BLaER1 (cell line): ENCODE measurements at regions not wholly inside any gene's neighbourhood (a gene's known extent, or its start where the extent isn't known, plus 50 kb on each side); places are given as distances from the start of the nearest gene placed in this dataset.
"Not testable (repeated sequence)": the region's sequence is repeated elsewhere in the genome, so short reads cannot be mapped to it uniquely, and the experiment has no call there.

Experiments
- H3K27ac ChIP-seq: shearing (Covaris generic); formaldehyde crosslinking; 2 replicates; pipeline ENCODE4 v1.8.1; 2022
- H3K27me3 ChIP-seq: shearing (Covaris generic); formaldehyde crosslinking; 2 replicates; pipeline ENCODE4 v1.8.1; 2022
- H3K36me3 ChIP-seq: shearing (Covaris generic); formaldehyde crosslinking; 2 replicates; pipeline ENCODE4 v1.8.1; 2022
- H3K4me1 ChIP-seq: shearing (Covaris generic); formaldehyde crosslinking; 2 replicates; pipeline ENCODE4 v1.8.1; 2022
- H3K4me2 ChIP-seq: shearing (Covaris generic); formaldehyde crosslinking; 2 replicates; pipeline ENCODE4 v1.8.1; 2022
- H3K4me3 ChIP-seq: shearing (Covaris generic); formaldehyde crosslinking; 2 replicates; pipeline ENCODE4 v1.8.1; 2022
- H3K9ac ChIP-seq: shearing (Covaris generic); formaldehyde crosslinking; 2 replicates; pipeline ENCODE4 v1.8.1; 2022
- H3K9me3 ChIP-seq: shearing (Covaris generic); formaldehyde crosslinking; 2 replicates; pipeline ENCODE4 v1.8.1; 2022
- H4K20me1 ChIP-seq: shearing (Covaris generic); formaldehyde crosslinking; 2 replicates; pipeline ENCODE4 v1.8.1; 2022
- Cebpa-rat ChIP-seq: shearing (Covaris generic); IDR thresholded peaks from 2 replicates; pipeline ENCODE4 v1.8.1; 2022

GRCh38 chr4:66182636-66183035 is 512.3 kb upstream of the EPHA5 start:
- Histone ChIP-seq H3K27me3 (no peaks in the 10 kb centered on the region), H3K9ac (no peak overlapping the region), H3K4me3 (no peak overlapping the region), H4K20me1 (no peaks in the 10 kb centered on the region), H3K36me3 (no peaks in the 10 kb centered on the region), H3K4me1 (no peaks in the 10 kb centered on the region), H3K27ac (no peak overlapping the region), H3K4me2 (no peak overlapping the region), H3K9me3 (no peaks in the 10 kb centered on the region)
- TF ChIP-seq Cebpa-rat = no peak

- Histone ChIP-seq H3K27me3 (no peaks in the 10 kb centered on the region), H3K36me3 (no peaks in the 10 kb centered on the region), H3K9me3 (no peaks in the 10 kb centered on the region), H3K9ac (no peak overlapping the region), H4K20me1 (no peaks in the 10 kb centered on the region), H3K4me1 (no peaks in the 10 kb centered on the region), H3K4me3 (no peak overlapping the region), H3K4me2 (no peak overlapping the region), H3K27ac (no peak overlapping the region)
- TF ChIP-seq Cebpa-rat = no peak
These were observed 508.6 kb upstream of the EPHA5 start for GRCh38 chr4:66178906-66179305.

GRCh38 chr4:66169341-66169740 is 499.1 kb upstream of the EPHA5 start:
- Histone ChIP-seq H3K9ac (no peak overlapping the region), H3K4me1 (no peaks in the 10 kb centered on the region), H3K36me3 (no peaks in the 10 kb centered on the region), H3K4me2 (no peak overlapping the region), H3K4me3 (no peak overlapping the region), H3K27ac (no peak overlapping the region), H4K20me1 (no peaks in the 10 kb centered on the region), H3K27me3 (no peaks in the 10 kb centered on the region), H3K9me3 (peaks cover 9% of the 10 kb centered on the region)
- no peak for TF ChIP-seq Cebpa-rat

- H4K20me1 ChIP-seq = no peaks in the 10 kb centered on the region
- no peaks in the 10 kb centered on the region for H3K36me3 ChIP-seq
- TF ChIP-seq Cebpa-rat = no peak
- peaks cover 9% of the 10 kb centered on the region for H3K9me3 ChIP-seq
- H3K27me3 ChIP-seq = no peaks in the 10 kb centered on the region
- H3K4me2 ChIP-seq = no peak overlapping the region
- H3K4me3 ChIP-seq = no peak overlapping the region
- H3K27ac ChIP-seq = no peak overlapping the region
- H3K9ac ChIP-seq = no peak overlapping the region
- no peaks in the 10 kb centered on the region for H3K4me1 ChIP-seq
These were observed 494.6 kb upstream of the EPHA5 start for GRCh38 chr4:66164869-66165268.

- H3K4me3 ChIP-seq = no peak overlapping the region
- no peaks in the 10 kb centered on the region for H4K20me1 ChIP-seq
- H3K27me3 ChIP-seq = no peaks in the 10 kb centered on the region
- no peaks in the 10 kb centered on the region for H3K4me1 ChIP-seq
- peaks cover 9% of the 10 kb centered on the region for H3K9me3 ChIP-seq
- H3K9ac ChIP-seq = no peak overlapping the region
- H3K36me3 ChIP-seq = no peaks in the 10 kb centered on the region
- H3K27ac ChIP-seq = no peak overlapping the region
- H3K4me2 ChIP-seq = no peak overlapping the region
- no peak for TF ChIP-seq Cebpa-rat
These were observed 490.3 kb upstream of the EPHA5 start for GRCh38 chr4:66160606-66161005.

GRCh38 chr4:66157594-66157993 is 487.3 kb upstream of the EPHA5 start:
- Histone ChIP-seq H4K20me1 (no peaks in the 10 kb centered on the region), H3K27ac (no peak overlapping the region), H3K4me1 (no peaks in the 10 kb centered on the region), H3K9ac (no peak overlapping the region), H3K4me2 (no peak overlapping the region), H3K27me3 (no peaks in the 10 kb centered on the region), H3K4me3 (no peak overlapping the region), H3K36me3 (no peaks in the 10 kb centered on the region), H3K9me3 (no peaks in the 10 kb centered on the region; the same call in 1 of the 2 replicates)
- no peak for TF ChIP-seq Cebpa-rat

- H3K4me3 ChIP-seq = no peak overlapping the region
- no peaks in the 10 kb centered on the region for H3K27me3 ChIP-seq
- no peak for TF ChIP-seq Cebpa-rat
- no peaks in the 10 kb centered on the region for H3K36me3 ChIP-seq
- H3K4me1 ChIP-seq = no peaks in the 10 kb centered on the region
- H3K27ac ChIP-seq = no peak overlapping the region
- no peak overlapping the region for H3K4me2 ChIP-seq
- no peaks in the 10 kb centered on the region for H3K9me3 ChIP-seq
- no peaks in the 10 kb centered on the region for H4K20me1 ChIP-seq
- no peak overlapping the region for H3K9ac ChIP-seq
These were observed 459.8 kb upstream of the EPHA5 start for GRCh38 chr4:66130042-66130441.

GRCh38 chr4:66123831-66124413 is 453.6 kb upstream of the EPHA5 start:
- H3K27ac ChIP-seq = no peak overlapping the region

GRCh38 chr4:66123190-66123589 is 452.9 kb upstream of the EPHA5 start:
- TF ChIP-seq Cebpa-rat = no peak

More at GRCh38 chr4:66123831-66124413, 453.6 kb upstream of the EPHA5 start:
- no peak overlapping the region for H3K4me2 ChIP-seq
- no peaks in the 10 kb centered on the region for H4K20me1 ChIP-seq
- H3K4me3 ChIP-seq = no peak overlapping the region
- no peaks in the 10 kb centered on the region for H3K4me1 ChIP-seq
- no peaks in the 10 kb centered on the region for H3K27me3 ChIP-seq
- H3K9me3 ChIP-seq = no peaks in the 10 kb centered on the region
- H3K36me3 ChIP-seq = no peaks in the 10 kb centered on the region
- no peak overlapping the region for H3K9ac ChIP-seq
- no peak for TF ChIP-seq Cebpa-rat

GRCh38 chr4:66115231-66115630 is 444.9 kb upstream of the EPHA5 start:
- not testable (repeated sequence) for H3K9ac ChIP-seq, H3K27ac ChIP-seq, H3K4me2 ChIP-seq, H3K4me3 ChIP-seq, H3K4me1 ChIP-seq, H3K9me3 ChIP-seq, H3K36me3 ChIP-seq, H4K20me1 ChIP-seq, H3K27me3 ChIP-seq

More at GRCh38 chr4:66123190-66123589, 452.9 kb upstream of the EPHA5 start:
- Histone ChIP-seq H3K4me3 (no peak overlapping the region), H4K20me1 (no peaks in the 10 kb centered on the region), H3K27ac (no peak overlapping the region), H3K4me1 (no peaks in the 10 kb centered on the region), H3K4me2 (no peak overlapping the region), H3K36me3 (no peaks in the 10 kb centered on the region), H3K9ac (no peak overlapping the region), H3K27me3 (no peaks in the 10 kb centered on the region), H3K9me3 (no peaks in the 10 kb centered on the region)

GRCh38 chr4:66108898-66109297 is 438.6 kb upstream of the EPHA5 start:
- Histone ChIP-seq H3K27me3 (no peaks in the 10 kb centered on the region), H3K36me3 (no peaks in the 10 kb centered on the region), H3K9ac (no peak overlapping the region), H3K4me3 (no peak overlapping the region), H3K27ac (no peak overlapping the region), H4K20me1 (no peaks in the 10 kb centered on the region), H3K9me3 (no peaks in the 10 kb centered on the region), H3K4me1 (no peaks in the 10 kb centered on the region), H3K4me2 (no peak overlapping the region)
- TF ChIP-seq Cebpa-rat = no peak
